ENCODE measurements at regions not wholly inside any gene's neighbourhood (a gene's known extent, or its start where the extent isn't known, plus 50 kb on each side); places are given as distances from the start of the nearest gene placed in this dataset.

DNA sequence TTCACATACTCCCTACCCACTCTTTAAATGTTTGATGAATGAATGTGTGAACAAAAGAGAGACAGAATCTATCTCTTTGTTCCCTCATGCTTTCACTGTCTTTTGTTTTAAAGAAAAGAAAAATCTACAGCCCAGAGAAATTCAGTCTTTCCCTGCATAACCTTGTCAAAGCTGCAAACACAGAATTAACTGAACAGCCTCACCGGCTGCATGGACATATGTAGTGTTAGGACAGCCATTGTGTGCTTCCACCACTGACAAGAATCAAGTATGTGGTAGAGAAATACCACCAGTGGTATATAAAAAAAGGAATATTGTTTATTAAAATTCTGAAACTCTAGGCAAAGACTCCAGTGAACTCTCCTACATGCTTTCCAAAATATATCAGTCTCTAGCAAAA, 348.4 kb upstream of the NBEA start:
- TF ChIP-seq, protein P1, sequence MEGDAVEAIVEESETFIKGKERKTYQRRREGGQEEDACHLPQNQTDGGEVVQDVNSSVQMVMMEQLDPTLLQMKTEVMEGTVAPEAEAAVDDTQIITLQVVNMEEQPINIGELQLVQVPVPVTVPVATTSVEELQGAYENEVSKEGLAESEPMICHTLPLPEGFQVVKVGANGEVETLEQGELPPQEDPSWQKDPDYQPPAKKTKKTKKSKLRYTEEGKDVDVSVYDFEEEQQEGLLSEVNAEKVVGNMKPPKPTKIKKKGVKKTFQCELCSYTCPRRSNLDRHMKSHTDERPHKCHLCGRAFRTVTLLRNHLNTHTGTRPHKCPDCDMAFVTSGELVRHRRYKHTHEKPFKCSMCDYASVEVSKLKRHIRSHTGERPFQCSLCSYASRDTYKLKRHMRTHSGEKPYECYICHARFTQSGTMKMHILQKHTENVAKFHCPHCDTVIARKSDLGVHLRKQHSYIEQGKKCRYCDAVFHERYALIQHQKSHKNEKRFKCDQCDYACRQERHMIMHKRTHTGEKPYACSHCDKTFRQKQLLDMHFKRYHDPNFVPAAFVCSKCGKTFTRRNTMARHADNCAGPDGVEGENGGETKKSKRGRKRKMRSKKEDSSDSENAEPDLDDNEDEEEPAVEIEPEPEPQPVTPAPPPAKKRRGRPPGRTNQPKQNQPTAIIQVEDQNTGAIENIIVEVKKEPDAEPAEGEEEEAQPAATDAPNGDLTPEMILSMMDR (IDR thresholded peaks at IDR 0.05): no peak
- TF ChIP-seq POLR2AphosphoS5 (IDR thresholded peaks at IDR 0.05) (no peak), EP300 (IDR thresholded peaks at IDR 0.05) (no peak)

Data from gastroesophageal sphincter (tissue), 3 donors.